GM12878 (cell line): ENCODE measurements at regions not wholly inside any gene's neighbourhood (a gene's known extent, or its start where the extent isn't known, plus 50 kb on each side); places are given as distances from the start of the nearest gene placed in this dataset.

Source experiments
- ATAC-seq: fragments of 200-7000 bp; cut with Tn5 transposase; 3 replicates; pipeline ENCODE4 v1.9.1; 2020; ENCODE audit warnings: mild to moderate bottlenecking, moderate library complexity
- BruUV-seq: library from RNA; stranded (reverse); fragments of 400-500 nt; replicated peaks from 2 replicates; lab custom pipeline; 2021; lab: Mats Ljungman, UMichigan
- CTCF ChIA-PET: fragments of 300-600 bp; sonication (Branson Sonifier 250); formaldehyde crosslinking; extraction: SDS; loops from one replicate; lab custom pipeline; 2021; ENCODE audit warnings: inconsistent platforms; lab: Yijun Ruan, JAX
- POLR2A ChIA-PET: fragments of 350-600 bp; formaldehyde crosslinking; extraction: SDS; loops from one replicate; lab custom pipeline; 2021; ENCODE audit warnings: inconsistent platforms; lab: Charles Lee
- RAD21 ChIA-PET: fragments of 300-600 bp; sonication (Branson Sonifier 250); formaldehyde crosslinking; loops from one replicate; lab custom pipeline; 2023; ENCODE audit warnings: antibody characterized with exemption; ENCODE audit not compliant: unreplicated experiment; lab: Charles Lee
- SMC1A ChIA-PET: fragments of 300-600 bp; sonication (Branson Sonifier 250); formaldehyde crosslinking; loops from one replicate; lab custom pipeline; 2023; ENCODE audit not compliant: unreplicated experiment, uncharacterized antibody; lab: Charles Lee
- DNase-seq: peaks from one replicate; pipeline ENCODE4 v3.0.0-alpha.2; 2011; ENCODE audit warnings: low read depth, low spot score
- FAIRE-seq: peaks from 3 replicates; lab custom pipeline; 2011; peaks lifted over from hg19 to GRCh38; lab: Jason Lieb, UNC
- H2AFZ ChIP-seq: 2 replicates; pipeline ENCODE4 v1.6.0; 2011; ENCODE audit warnings: low read depth, low read length, control low read depth; ENCODE audit not compliant: control insufficient read depth
- H3K27ac ChIP-seq: 2 replicates; pipeline ENCODE4 v1.5.1; 2011; ENCODE audit warnings: control low read depth; ENCODE audit not compliant: control insufficient read depth, insufficient read depth
- H3K27me3 ChIP-seq, 2 experiments: replicated peaks in 1 of 2; 2 replicates each; pipeline versions ENCODE4 v1.6.0 to v1.6.1; 2011; ENCODE audit warnings: low read length in 1 of 2; ENCODE audit not compliant: control insufficient read depth in 2 of 2, insufficient read depth in 2 of 2
- H3K36me3 ChIP-seq, 2 experiments: 2 replicates each; pipeline ENCODE4 v1.5.1; 2011; ENCODE audit warnings: low read length in 1 of 2; ENCODE audit not compliant: control insufficient read depth in 2 of 2, insufficient read depth in 2 of 2
- H3K4me1 ChIP-seq: 2 replicates; pipeline ENCODE4 v1.6.1; 2011; ENCODE audit warnings: mild to moderate bottlenecking, low read length, moderate library complexity, mixed read lengths; ENCODE audit not compliant: control insufficient read depth, insufficient read depth
- H3K4me2 ChIP-seq: 2 replicates; pipeline ENCODE4 v1.6.0; 2011; ENCODE audit warnings: control low read depth; ENCODE audit not compliant: control insufficient read depth, insufficient read depth
- H3K4me3 ChIP-seq: fragments of 200-600 bp; sonication (generic); 2 replicates; pipeline ENCODE4 v1.5.1; 2016
- H3K79me2 ChIP-seq: 2 replicates; pipeline ENCODE4 v1.6.0; 2011; ENCODE audit warnings: low read length; ENCODE audit not compliant: control insufficient read depth, insufficient read depth
- H3K9ac ChIP-seq: 2 replicates; pipeline ENCODE4 v1.8.0; 2011; ENCODE audit warnings: low read length, control low read depth, mixed read lengths; ENCODE audit not compliant: control insufficient read depth, insufficient read depth
- H3K9me3 ChIP-seq: replicated peaks from 3 replicates; pipeline ENCODE4 v1.5.1; 2011; ENCODE audit warnings: mild to moderate bottlenecking, low read length; ENCODE audit not compliant: control insufficient read depth, insufficient read depth
- H4K20me1 ChIP-seq: 2 replicates; pipeline ENCODE4 v1.6.0; 2011; ENCODE audit not compliant: control insufficient read depth, insufficient read depth
- ATF3 ChIP-seq: IDR thresholded peaks from 2 replicates; pipeline ENCODE4 v1.6.1; 2011; ENCODE audit warnings: low read depth, mild to moderate bottlenecking, low read length, moderate library complexity, borderline replicate concordance; ENCODE audit errors: extremely low read depth
- CHD1 ChIP-seq: IDR thresholded peaks from 2 replicates; pipeline ENCODE4 v1.6.1; 2012; ENCODE audit warnings: low read depth, low read length, improper control_type of control experiment
- DPF2 ChIP-seq: fragments of 450-650 bp; IDR thresholded peaks from 2 replicates; pipeline ENCODE4 v1.6.1; 2017; ENCODE audit warnings: mild to moderate bottlenecking
- LARP7 ChIP-seq: fragments of 450-650 bp; IDR thresholded peaks from 2 replicates; pipeline ENCODE4 v1.6.1; 2017; ENCODE audit warnings: mild to moderate bottlenecking
- NBN ChIP-seq: fragments of 450-650 bp; IDR thresholded peaks from 2 replicates; pipeline ENCODE4 v1.6.1; 2016
- PAX5 ChIP-seq: IDR thresholded peaks from 2 replicates; pipeline ENCODE4 v1.6.1; 2011; ENCODE audit warnings: low read depth, low read length, borderline replicate concordance
- POLR2A ChIP-seq: IDR thresholded peaks from 2 replicates; pipeline ENCODE4 v1.6.1; 2011; ENCODE audit warnings: low read depth, mild to moderate bottlenecking, low read length
- SIN3A ChIP-seq: IDR thresholded peaks from 2 replicates; pipeline ENCODE4 v1.6.1; 2012; ENCODE audit warnings: low read depth, low read length, improper control_type of control experiment
- SKIL ChIP-seq: fragments of 450-650 bp; IDR thresholded peaks from 2 replicates; pipeline ENCODE4 v1.6.1; 2017; ENCODE audit warnings: mild to moderate bottlenecking, low read depth, inconsistent platforms; ENCODE audit not compliant: poor library complexity, severe bottlenecking
- SMARCA5 ChIP-seq: fragments of 450-650 bp; IDR thresholded peaks from 2 replicates; pipeline ENCODE4 v1.6.1; 2017; ENCODE audit warnings: mild to moderate bottlenecking
- SREBF2 ChIP-seq: IDR thresholded peaks from 2 replicates; pipeline ENCODE4 v1.6.1; 2012; ENCODE audit warnings: mild to moderate bottlenecking, low read length
- SUPT20H ChIP-seq: IDR thresholded peaks from 2 replicates; pipeline ENCODE4 v1.6.1; 2011; ENCODE audit warnings: low read depth, mild to moderate bottlenecking, low read length, moderate library complexity, borderline replicate concordance; ENCODE audit not compliant: control insufficient read depth
- SUZ12 ChIP-seq: fragments of 200-600 bp; sonication (generic); IDR thresholded peaks from one replicate; pipeline ENCODE4 v1.6.1; 2018; ENCODE audit warnings: antibody characterized with exemption, mild to moderate bottlenecking; ENCODE audit not compliant: unreplicated experiment
- USF1 ChIP-seq: IDR thresholded peaks from 2 replicates; pipeline ENCODE4 v1.6.1; 2011; ENCODE audit warnings: borderline replicate concordance, low read depth, mild to moderate bottlenecking, moderate library complexity, mixed read lengths, low read length; ENCODE audit not compliant: insufficient read depth; ENCODE audit errors: extremely low read length
- YBX1 ChIP-seq: fragments of 450-650 bp; IDR thresholded peaks from 2 replicates; pipeline ENCODE4 v1.6.1; 2016; ENCODE audit warnings: antibody characterized with exemption
- ZNF217 ChIP-seq: fragments of 450-650 bp; IDR thresholded peaks from 2 replicates; pipeline ENCODE4 v1.6.1; 2017; ENCODE audit warnings: antibody characterized with exemption, mild to moderate bottlenecking
- ZNF24 ChIP-seq: fragments of 450-650 bp; IDR thresholded peaks from 2 replicates; pipeline ENCODE4 v1.6.1; 2017; ENCODE audit warnings: antibody characterized with exemption, mild to moderate bottlenecking
- ZNF384 ChIP-seq: IDR thresholded peaks from 2 replicates; pipeline ENCODE4 v1.6.1; 2012; ENCODE audit warnings: low read depth, mild to moderate bottlenecking, low read length, improper control_type of control experiment, borderline replicate concordance
- WGBS: methylation state at CpG from one replicate; pipeline ENCODE4 v1.1.6; 2016; ENCODE audit warnings: low lambda C conversion rate; ENCODE audit not compliant: insufficient replicate concordance, insufficient coverage; ENCODE audit errors: missing lambda C conversion rate; 5-methylcytosine and 5-hydroxymethylcytosine counted together
- in situ Hi-C: fragments of 300-500 bp; cut with MboI; formaldehyde crosslinking; loops from 9 replicates; pipeline ENCODE4 v1.14.3; 2018; ENCODE audit warnings: mixed read lengths
- intact Hi-C: fragments of 100-400 bp; cut with micrococcal nuclease; formaldehyde crosslinking; loops from one replicate; pipeline ENCODE4 v1.14.2; 2022; ENCODE audit not compliant: unreplicated experiment

- TF ChIP-seq SKIL: no peak
- TF ChIP-seq, all 136 proteins: peak for 0
Measured at GRCh38 chr1:60876952-60877351, 205.4 kb upstream of the NFIA start (continued).

GRCh38 chr1:60875138-60875537 lies 207.2 kb upstream of the NFIA start:
- intact Hi-C loops (no loop called here), in situ Hi-C loops (no loop called here)
- BruUV-seq: no TSS peak
- Histone ChIP-seq H3K36me3 (no peaks in the 10 kb centered on the region), H3K27ac (no peak overlapping the region), H3K27me3 (no peaks in the 10 kb centered on the region), H3K4me3 (no peak overlapping the region), H3K4me2 (no peak overlapping the region), H4K20me1 (no peaks in the 10 kb centered on the region), H3K4me1 (no peaks in the 10 kb centered on the region), H3K79me2 (no peaks in the 10 kb centered on the region), H3K9me3 (no peaks in the 10 kb centered on the region), H3K9ac (no peak overlapping the region), H2AFZ (no peak overlapping the region)
- TF ChIP-seq ATF3 (no peak), POLR2A (no peak), ZNF217 (no peak), SIN3A (no peak), SUPT20H (no peak), SUZ12 (no peak), LARP7 (no peak), CHD1 (no peak), DPF2 (no peak), USF1 (no peak), YBX1 (no peak), PAX5 (no peak), ZNF384 (no peak), ZNF24 (no peak), SREBF2 (no peak), NBN (no peak), SMARCA5 (no peak)
- RAD21 ChIA-PET: no interaction called here
- SMC1A ChIA-PET: no interaction called here
- ATAC-seq (no peak), FAIRE-seq (no peak), DNase-seq (no peak)
- CTCF ChIA-PET: no interaction called here
- POLR2A ChIA-PET: no interaction called here
- 0% methylated on average over 1 of the region's 1 CpG for WGBS
